HFFc6 (cell line): ENCODE measurements at regions not wholly inside any gene's neighbourhood (a gene's known extent, or its start where the extent isn't known, plus 50 kb on each side); places are given as distances from the start of the nearest gene placed in this dataset.

Source experiments
- DNase-seq: peaks from one replicate; pipeline ENCODE4 v3.0.0-alpha.2; 2018
- H3K27ac Mint-ChIP-seq: 2 replicates; pipeline ENCODE4 v1.8.0; 2020; ENCODE audit warnings: mild to moderate bottlenecking, mixed read lengths
- H3K27me3 Mint-ChIP-seq: 2 replicates; pipeline ENCODE4 v1.8.0; 2021; ENCODE audit warnings: mild to moderate bottlenecking, moderate library complexity, mixed read lengths; ENCODE audit not compliant: insufficient read depth
- H3K36me3 Mint-ChIP-seq: 2 replicates; pipeline ENCODE4 v1.8.0; 2021; ENCODE audit warnings: low read depth, mixed read lengths
- H3K4me1 Mint-ChIP-seq: 2 replicates; pipeline ENCODE4 v1.8.0; 2020; ENCODE audit warnings: low read depth, mixed read lengths
- H3K4me3 Mint-ChIP-seq: 2 replicates; pipeline ENCODE4 v1.8.0; 2020; ENCODE audit warnings: mild to moderate bottlenecking, moderate library complexity, mixed read lengths
- H3K9me3 Mint-ChIP-seq: 2 replicates; pipeline ENCODE4 v1.8.0; 2020; ENCODE audit warnings: mild to moderate bottlenecking, mixed read lengths
- CTCF ChIP-seq: fragments of 200-600 bp; sonication (generic); IDR thresholded peaks from 2 replicates; pipeline ENCODE4 v1.5.0; 2021; ENCODE audit warnings: antibody characterized with exemption, mild to moderate bottlenecking

- Mint-ChIP-seq H3K27me3 (no peaks in the 10 kb centered on the region), H3K27ac (no peak overlapping the region), H3K4me3 (no peak overlapping the region), H3K36me3 (no peaks in the 10 kb centered on the region), H3K9me3 (no peaks in the 10 kb centered on the region), H3K4me1 (no peaks in the 10 kb centered on the region)
- no peak for DNase-seq
- TF ChIP-seq CTCF: no peak
These were observed 214.1 kb downstream of the TFEC start for GRCh38 chr7:115816318-115816974.

GRCh38 chr7:115812794-115813193 is 217.8 kb downstream of the TFEC start:
- Mint-ChIP-seq H3K27me3 (no peaks in the 10 kb centered on the region), H3K4me3 (no peak overlapping the region), H3K27ac (no peak overlapping the region), H3K36me3 (no peaks in the 10 kb centered on the region), H3K9me3 (no peaks in the 10 kb centered on the region), H3K4me1 (no peaks in the 10 kb centered on the region)
- no peak for DNase-seq
- no peak for TF ChIP-seq CTCF

- TF ChIP-seq CTCF: no peak
- no peaks in the 10 kb centered on the region for H3K36me3 Mint-ChIP-seq
- no peak overlapping the region for H3K27ac Mint-ChIP-seq
- no peaks in the 10 kb centered on the region for H3K27me3 Mint-ChIP-seq
- H3K4me3 Mint-ChIP-seq: no peak overlapping the region
- no peak for DNase-seq
- H3K9me3 Mint-ChIP-seq: no peaks in the 10 kb centered on the region
- no peaks in the 10 kb centered on the region for H3K4me1 Mint-ChIP-seq
These were observed 225.1 kb downstream of the TFEC start for GRCh38 chr7:115805458-115805857.

- Mint-ChIP-seq H3K4me1 (no peaks in the 10 kb centered on the region), H3K4me3 (no peak overlapping the region), H3K27ac (no peak overlapping the region), H3K27me3 (no peaks in the 10 kb centered on the region), H3K36me3 (no peaks in the 10 kb centered on the region), H3K9me3 (no peaks in the 10 kb centered on the region)
- no peak for TF ChIP-seq CTCF
- DNase-seq: no peak
These were observed 228.1 kb downstream of the TFEC start for GRCh38 chr7:115802415-115802814.

GRCh38 chr7:115799430-115799829 is 231.1 kb downstream of the TFEC start:
- no peaks in the 10 kb centered on the region for H3K36me3 Mint-ChIP-seq
- H3K4me1 Mint-ChIP-seq: no peaks in the 10 kb centered on the region
- TF ChIP-seq CTCF: no peak
- H3K4me3 Mint-ChIP-seq: no peak overlapping the region
- DNase-seq: no peak
- H3K27me3 Mint-ChIP-seq: no peaks in the 10 kb centered on the region
- H3K27ac Mint-ChIP-seq: no peak overlapping the region
- no peaks in the 10 kb centered on the region for H3K9me3 Mint-ChIP-seq
